HCT116 (cell line): ENCODE measurements at regions not wholly inside any gene's neighbourhood (a gene's known extent, or its start where the extent isn't known, plus 50 kb on each side); places are given as distances from the start of the nearest gene placed in this dataset.

Experiments
- ATAC-seq: fragments of 200-7000 bp; cut with Tn5 transposase; 2 replicates; pipeline ENCODE4 v1.9.1; 2020; ENCODE audit warnings: mild to moderate bottlenecking, moderate library complexity
- BruUV-seq: library from RNA; stranded (reverse); fragments of 400-500 nt; replicated peaks from 2 replicates; lab custom pipeline; 2021; lab: Mats Ljungman, UMichigan
- CTCF ChIA-PET: fragments of 300-600 bp; sonication (Branson Sonifier 250); formaldehyde crosslinking; loops from one replicate; lab custom pipeline; 2021; ENCODE audit warnings: antibody characterized with exemption; lab: Charles Lee
- POLR2A ChIA-PET: fragments of 300-600, 350-600 bp; sonication (Branson Sonifier 250); formaldehyde crosslinking; loops from one replicate; lab custom pipeline; 2021; ENCODE audit warnings: antibody characterized with exemption; lab: Charles Lee
- RAD21 ChIA-PET, 2 experiments: fragments of 300-600 bp; sonication (Branson Sonifier 250); formaldehyde crosslinking; loops; one replicate each; lab custom pipeline; 2023; ENCODE audit warnings: low total read pairs in 2 of 2; ENCODE audit not compliant: uncharacterized antibody in 2 of 2, unreplicated experiment in 2 of 2, low non-redundant PET in 1 of 2; lab: Charles Lee
- DNase-seq: peaks from one replicate; pipeline ENCODE4 v3.0.0-alpha.2; 2010; ENCODE audit warnings: low read depth, low spot score
- H2AFZ ChIP-seq: fragments of 200-600 bp; shearing (Covaris generic), sonication (generic); 2 replicates; pipeline ENCODE4 v1.6.1; 2017; ENCODE audit warnings: low read depth, mixed run types, mixed read lengths, antibody characterized with exemption, low read length; ENCODE audit not compliant: poor library complexity, severe bottlenecking
- H3K27ac ChIP-seq: 2 replicates; pipeline ENCODE4 v1.5.1; 2012; ENCODE audit warnings: low read depth, low read length
- H3K27me3 ChIP-seq: fragments of 200-600 bp; sonication (generic); 2 replicates; pipeline ENCODE4 v1.6.1; 2016; ENCODE audit warnings: mixed run types, low read length, mixed read lengths; ENCODE audit not compliant: insufficient read depth
- H3K36me3 ChIP-seq, 2 experiments: fragments of 200-500 bp in 1 of 2; fragments of 200-600 bp in 1 of 2; sonication (Bioruptor generic) in 1 of 2; sonication (generic) in 1 of 2; 2 replicates each; pipeline versions ENCODE4 v1.5.1 to v1.6.1; 2014 to 2016; ENCODE audit warnings: low read length in 2 of 2, inconsistent platforms in 1 of 2, mixed read lengths in 1 of 2, mixed run types in 1 of 2; ENCODE audit not compliant: insufficient read depth in 2 of 2, control insufficient read depth in 1 of 2
- H3K4me1 ChIP-seq, 2 experiments: fragments of 200-600 bp in 1 of 2; sonication (generic) in 1 of 2; 2 replicates each; pipeline versions ENCODE4 v1.5.1 to v1.6.1; 2012 to 2017; ENCODE audit warnings: low read length in 2 of 2, inconsistent platforms in 1 of 2, mild to moderate bottlenecking in 1 of 2, mixed read lengths in 1 of 2, mixed run types in 1 of 2, moderate library complexity in 1 of 2; ENCODE audit not compliant: insufficient read depth in 2 of 2, control insufficient read depth in 1 of 2
- H3K4me2 ChIP-seq: fragments of 200-600 bp; sonication (generic); 2 replicates; pipeline ENCODE4 v1.6.1; 2017; ENCODE audit warnings: mixed run types, low read length, mixed read lengths
- H3K4me3 ChIP-seq, 2 experiments: fragments of 200-600 bp in 1 of 2; sonication (generic) in 1 of 2; replicated peaks in 1 of 2; 2 replicates each; pipeline ENCODE4 v1.5.1; 2011 to 2016; ENCODE audit warnings: low read length in 2 of 2, control low read depth in 1 of 2, low read depth in 1 of 2, mild to moderate bottlenecking in 1 of 2, mixed read lengths in 1 of 2, mixed run types in 1 of 2
- H3K79me2 ChIP-seq: fragments of 200-600 bp; sonication (generic); 2 replicates; pipeline ENCODE4 v1.6.1; 2017; ENCODE audit warnings: mild to moderate bottlenecking, mixed run types, low read length, moderate library complexity, mixed read lengths; ENCODE audit not compliant: insufficient read depth
- H3K9ac ChIP-seq: fragments of 200-600 bp; sonication (generic); 2 replicates; pipeline ENCODE4 v1.6.1; 2016; ENCODE audit warnings: low read length, mixed read lengths
- H3K9me2 ChIP-seq: fragments of 200-600 bp; sonication (generic), shearing (Covaris generic); 2 replicates; pipeline ENCODE4 v1.6.1; 2017; ENCODE audit warnings: mixed run types, mild to moderate bottlenecking, moderate library complexity; ENCODE audit not compliant: insufficient read depth
- H3K9me3 ChIP-seq, 2 experiments: fragments of 200-500 bp in 1 of 2; fragments of 200-600 bp in 1 of 2; sonication (Bioruptor generic) in 1 of 2; sonication (generic) in 1 of 2; 2 replicates each; pipeline ENCODE4 v1.6.1; 2014 to 2017; ENCODE audit warnings: low read length in 2 of 2, mixed read lengths in 2 of 2, inconsistent platforms in 1 of 2, low read depth in 1 of 2, mild to moderate bottlenecking in 1 of 2, mixed run types in 1 of 2, moderate library complexity in 1 of 2; ENCODE audit not compliant: control insufficient read depth in 1 of 2, insufficient read depth in 1 of 2
- H4K20me1 ChIP-seq: fragments of 200-600 bp; sonication (generic), shearing (Covaris generic); 2 replicates; pipeline ENCODE4 v1.6.1; 2017; ENCODE audit warnings: mixed run types, mild to moderate bottlenecking, moderate library complexity; ENCODE audit not compliant: insufficient read depth
- CEBPB ChIP-seq: IDR thresholded peaks from 2 replicates; pipeline ENCODE4 v1.6.1; 2012; ENCODE audit warnings: low read depth
- ELF1 ChIP-seq: IDR thresholded peaks from 2 replicates; pipeline ENCODE4 v1.6.1; 2012; ENCODE audit warnings: low read depth, borderline replicate concordance
- EZH2 ChIP-seq: fragments of 200-600 bp; sonication (generic); IDR thresholded peaks from 2 replicates; pipeline ENCODE4 v1.6.1; 2017; ENCODE audit warnings: antibody characterized with exemption, mixed run types
- EZH2phosphoT487 ChIP-seq: fragments of 200-600 bp; IDR thresholded peaks from 2 replicates; pipeline ENCODE4 v1.6.1; 2018; ENCODE audit warnings: antibody characterized with exemption, borderline replicate concordance
- FOSL1 ChIP-seq: IDR thresholded peaks from 2 replicates; pipeline ENCODE4 v1.6.1; 2012; ENCODE audit warnings: low read depth
- JUND ChIP-seq: IDR thresholded peaks from 2 replicates; pipeline ENCODE4 v1.6.1; 2012
- MAX ChIP-seq: IDR thresholded peaks from 2 replicates; pipeline ENCODE4 v1.6.1; 2012
- POLR2A ChIP-seq: IDR thresholded peaks from 2 replicates; pipeline ENCODE4 v1.7.0; 2011; ENCODE audit warnings: borderline replicate concordance; ENCODE audit not compliant: insufficient read depth, insufficient read length; ENCODE audit errors: extremely low read depth
- POLR2AphosphoS5 ChIP-seq: IDR thresholded peaks from 2 replicates; pipeline ENCODE4 v1.6.1; 2011; ENCODE audit warnings: mild to moderate bottlenecking, low read depth, low read length, moderate library complexity
- RAD21 ChIP-seq: IDR thresholded peaks from 2 replicates; pipeline ENCODE4 v1.6.1; 2012; ENCODE audit warnings: low read depth, mild to moderate bottlenecking
- SIN3A ChIP-seq: IDR thresholded peaks from 2 replicates; pipeline ENCODE4 v1.6.1; 2012; ENCODE audit warnings: low read depth
- SRF ChIP-seq: IDR thresholded peaks from 2 replicates; pipeline ENCODE4 v1.6.1; 2012; ENCODE audit warnings: low read depth
- TCF7L2 ChIP-seq: IDR thresholded peaks from 2 replicates; pipeline ENCODE4 v1.7.0; 2011; ENCODE audit warnings: borderline replicate concordance, inconsistent platforms; ENCODE audit not compliant: insufficient read depth, insufficient read length; ENCODE audit errors: extremely low read depth
- YY1 ChIP-seq: IDR thresholded peaks from 2 replicates; pipeline ENCODE4 v1.6.1; 2011; ENCODE audit warnings: low read length, low read depth, moderate library complexity, mild to moderate bottlenecking; ENCODE audit not compliant: insufficient replicate concordance; ENCODE audit errors: extremely low read depth
- ZNF274 ChIP-seq: fragments of 200-500 bp; sonication (Bioruptor generic); IDR thresholded peaks from 2 replicates; pipeline ENCODE4 v1.6.1; 2014; ENCODE audit warnings: mild to moderate bottlenecking, low read depth, low read length, inconsistent platforms
- intact Hi-C: fragments of 100-400 bp; cut with micrococcal nuclease; formaldehyde crosslinking; loops from 2 replicates; pipeline ENCODE4 v1.10.0; 2022
- TF ChIP-seq, protein P1 (sequence below): IDR thresholded peaks from 2 replicates; pipeline ENCODE4 v1.6.1; 2011; ENCODE audit warnings: mild to moderate bottlenecking, low read length, moderate library complexity; ENCODE audit not compliant: insufficient replicate concordance; ENCODE audit errors: extremely low read depth
- TF ChIP-seq, protein P2 (sequence below): IDR thresholded peaks from 2 replicates; pipeline ENCODE4 v1.6.1; 2012
- TF ChIP-seq, protein P3 (sequence below), 3 experiments: fragments of 200-600 bp in 1 of 3; sonication (generic) in 1 of 3; IDR thresholded peaks in 2 of 3; conservative IDR thresholded peaks in 1 of 3; 2 replicates each; pipeline ENCODE4 v1.5.1; 2012 to 2017; ENCODE audit warnings: low read depth in 2 of 3, low read length in 2 of 3, antibody characterized with exemption in 1 of 3, borderline replicate concordance in 1 of 3, control low read depth in 1 of 3, mild to moderate bottlenecking in 1 of 3, mixed read lengths in 1 of 3, mixed run types in 1 of 3, moderate library complexity in 1 of 3; ENCODE audit not compliant: insufficient read depth in 1 of 3
- TF ChIP-seq, protein P4 (sequence below): IDR thresholded peaks from 2 replicates; pipeline ENCODE4 v1.6.1; 2012; ENCODE audit warnings: low read depth

GRCh38 chr9:26524267-26524666 is 368.3 kb downstream of the CAAP1 start (continued):
- TF ChIP-seq YY1 (no peak), FOSL1 (no peak), ZNF274 (no peak)

GRCh38 chr9:26523577-26523976 is 369.0 kb downstream of the CAAP1 start:
- DNase-seq, result no peak

More at GRCh38 chr9:26523577-26523976, 369.0 kb downstream of the CAAP1 start:
- no peak for ATAC-seq
- H3K9me2 ChIP-seq, result no peaks in the 10 kb centered on the region
- H4K20me1 ChIP-seq, result no peaks in the 10 kb centered on the region
- no peaks in the 10 kb centered on the region for H3K4me1 ChIP-seq
- H3K36me3 ChIP-seq, result no peaks in the 10 kb centered on the region
- intact Hi-C loops, result no loop called here
- no peaks in the 10 kb centered on the region for H3K27me3 ChIP-seq
- no peaks in the 10 kb centered on the region for H3K9me3 ChIP-seq
- POLR2A ChIA-PET, result no interaction called here
- H2AFZ ChIP-seq, result no peak overlapping the region
- H3K27ac ChIP-seq, result no peak overlapping the region
- H3K4me3 ChIP-seq, result no peak overlapping the region
- TF ChIP-seq, protein P1, sequence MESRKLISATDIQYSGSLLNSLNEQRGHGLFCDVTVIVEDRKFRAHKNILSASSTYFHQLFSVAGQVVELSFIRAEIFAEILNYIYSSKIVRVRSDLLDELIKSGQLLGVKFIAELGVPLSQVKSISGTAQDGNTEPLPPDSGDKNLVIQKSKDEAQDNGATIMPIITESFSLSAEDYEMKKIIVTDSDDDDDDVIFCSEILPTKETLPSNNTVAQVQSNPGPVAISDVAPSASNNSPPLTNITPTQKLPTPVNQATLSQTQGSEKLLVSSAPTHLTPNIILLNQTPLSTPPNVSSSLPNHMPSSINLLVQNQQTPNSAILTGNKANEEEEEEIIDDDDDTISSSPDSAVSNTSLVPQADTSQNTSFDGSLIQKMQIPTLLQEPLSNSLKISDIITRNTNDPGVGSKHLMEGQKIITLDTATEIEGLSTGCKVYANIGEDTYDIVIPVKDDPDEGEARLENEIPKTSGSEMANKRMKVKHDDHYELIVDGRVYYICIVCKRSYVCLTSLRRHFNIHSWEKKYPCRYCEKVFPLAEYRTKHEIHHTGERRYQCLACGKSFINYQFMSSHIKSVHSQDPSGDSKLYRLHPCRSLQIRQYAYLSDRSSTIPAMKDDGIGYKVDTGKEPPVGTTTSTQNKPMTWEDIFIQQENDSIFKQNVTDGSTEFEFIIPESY, result no peak
- TF ChIP-seq SIN3A, result no peak
- no peak for TF ChIP-seq EZH2
- TF ChIP-seq, protein P2, sequence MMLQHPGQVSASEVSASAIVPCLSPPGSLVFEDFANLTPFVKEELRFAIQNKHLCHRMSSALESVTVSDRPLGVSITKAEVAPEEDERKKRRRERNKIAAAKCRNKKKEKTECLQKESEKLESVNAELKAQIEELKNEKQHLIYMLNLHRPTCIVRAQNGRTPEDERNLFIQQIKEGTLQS, result no peak
- TF ChIP-seq JUND, result no peak
- no peak for TF ChIP-seq ZNF274
- no peak for TF ChIP-seq RAD21
- no peak for TF ChIP-seq TCF7L2
- no peak for TF ChIP-seq POLR2A
- TF ChIP-seq, protein P3, sequence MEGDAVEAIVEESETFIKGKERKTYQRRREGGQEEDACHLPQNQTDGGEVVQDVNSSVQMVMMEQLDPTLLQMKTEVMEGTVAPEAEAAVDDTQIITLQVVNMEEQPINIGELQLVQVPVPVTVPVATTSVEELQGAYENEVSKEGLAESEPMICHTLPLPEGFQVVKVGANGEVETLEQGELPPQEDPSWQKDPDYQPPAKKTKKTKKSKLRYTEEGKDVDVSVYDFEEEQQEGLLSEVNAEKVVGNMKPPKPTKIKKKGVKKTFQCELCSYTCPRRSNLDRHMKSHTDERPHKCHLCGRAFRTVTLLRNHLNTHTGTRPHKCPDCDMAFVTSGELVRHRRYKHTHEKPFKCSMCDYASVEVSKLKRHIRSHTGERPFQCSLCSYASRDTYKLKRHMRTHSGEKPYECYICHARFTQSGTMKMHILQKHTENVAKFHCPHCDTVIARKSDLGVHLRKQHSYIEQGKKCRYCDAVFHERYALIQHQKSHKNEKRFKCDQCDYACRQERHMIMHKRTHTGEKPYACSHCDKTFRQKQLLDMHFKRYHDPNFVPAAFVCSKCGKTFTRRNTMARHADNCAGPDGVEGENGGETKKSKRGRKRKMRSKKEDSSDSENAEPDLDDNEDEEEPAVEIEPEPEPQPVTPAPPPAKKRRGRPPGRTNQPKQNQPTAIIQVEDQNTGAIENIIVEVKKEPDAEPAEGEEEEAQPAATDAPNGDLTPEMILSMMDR (IDR thresholded peaks at IDR 0.05 in 2 of 3, conservative IDR thresholded peaks at IDR 0.05 in 1 of 3; ENCODE audit: borderline replicate concordance in 1 of 3, insufficient read depth in 1 of 3, low read depth in 2 of 3, low read length in 2 of 3), result no peak
- TF ChIP-seq YY1, result no peak
- TF ChIP-seq MAX, result no peak
- TF ChIP-seq EZH2phosphoT487, result no peak
- no peak for TF ChIP-seq CEBPB
- TF ChIP-seq, protein P4, sequence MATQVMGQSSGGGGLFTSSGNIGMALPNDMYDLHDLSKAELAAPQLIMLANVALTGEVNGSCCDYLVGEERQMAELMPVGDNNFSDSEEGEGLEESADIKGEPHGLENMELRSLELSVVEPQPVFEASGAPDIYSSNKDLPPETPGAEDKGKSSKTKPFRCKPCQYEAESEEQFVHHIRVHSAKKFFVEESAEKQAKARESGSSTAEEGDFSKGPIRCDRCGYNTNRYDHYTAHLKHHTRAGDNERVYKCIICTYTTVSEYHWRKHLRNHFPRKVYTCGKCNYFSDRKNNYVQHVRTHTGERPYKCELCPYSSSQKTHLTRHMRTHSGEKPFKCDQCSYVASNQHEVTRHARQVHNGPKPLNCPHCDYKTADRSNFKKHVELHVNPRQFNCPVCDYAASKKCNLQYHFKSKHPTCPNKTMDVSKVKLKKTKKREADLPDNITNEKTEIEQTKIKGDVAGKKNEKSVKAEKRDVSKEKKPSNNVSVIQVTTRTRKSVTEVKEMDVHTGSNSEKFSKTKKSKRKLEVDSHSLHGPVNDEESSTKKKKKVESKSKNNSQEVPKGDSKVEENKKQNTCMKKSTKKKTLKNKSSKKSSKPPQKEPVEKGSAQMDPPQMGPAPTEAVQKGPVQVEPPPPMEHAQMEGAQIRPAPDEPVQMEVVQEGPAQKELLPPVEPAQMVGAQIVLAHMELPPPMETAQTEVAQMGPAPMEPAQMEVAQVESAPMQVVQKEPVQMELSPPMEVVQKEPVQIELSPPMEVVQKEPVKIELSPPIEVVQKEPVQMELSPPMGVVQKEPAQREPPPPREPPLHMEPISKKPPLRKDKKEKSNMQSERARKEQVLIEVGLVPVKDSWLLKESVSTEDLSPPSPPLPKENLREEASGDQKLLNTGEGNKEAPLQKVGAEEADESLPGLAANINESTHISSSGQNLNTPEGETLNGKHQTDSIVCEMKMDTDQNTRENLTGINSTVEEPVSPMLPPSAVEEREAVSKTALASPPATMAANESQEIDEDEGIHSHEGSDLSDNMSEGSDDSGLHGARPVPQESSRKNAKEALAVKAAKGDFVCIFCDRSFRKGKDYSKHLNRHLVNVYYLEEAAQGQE, result no peak
- no peak for TF ChIP-seq SRF
- no peak for TF ChIP-seq POLR2AphosphoS5
- TF ChIP-seq ELF1, result no peak
- no peak overlapping the region for H3K9ac ChIP-seq
- BruUV-seq, result no TSS peak
- no peaks in the 10 kb centered on the region for H3K79me2 ChIP-seq
- RAD21 ChIA-PET, result no interaction called here
- no peak overlapping the region for H3K4me2 ChIP-seq
- CTCF ChIA-PET, result no interaction called here
